GM21576 (cell line): ENCODE measurements at regions not wholly inside any gene's neighbourhood (a gene's known extent, or its start where the extent isn't known, plus 50 kb on each side); places are given as distances from the start of the nearest gene placed in this dataset.
"Not testable (repeated sequence)": the region's sequence is repeated elsewhere in the genome, so short reads cannot be mapped to it uniquely, and the experiment has no call there.

Experiments used
- ATAC-seq: cut with Tn5 transposase; IDR thresholded peaks from one replicate; pipeline ENCODE4 v1.9.1; 2021; ENCODE audit warnings: mild to moderate bottlenecking, moderate library complexity; ENCODE audit not compliant: unreplicated experiment

DNA sequence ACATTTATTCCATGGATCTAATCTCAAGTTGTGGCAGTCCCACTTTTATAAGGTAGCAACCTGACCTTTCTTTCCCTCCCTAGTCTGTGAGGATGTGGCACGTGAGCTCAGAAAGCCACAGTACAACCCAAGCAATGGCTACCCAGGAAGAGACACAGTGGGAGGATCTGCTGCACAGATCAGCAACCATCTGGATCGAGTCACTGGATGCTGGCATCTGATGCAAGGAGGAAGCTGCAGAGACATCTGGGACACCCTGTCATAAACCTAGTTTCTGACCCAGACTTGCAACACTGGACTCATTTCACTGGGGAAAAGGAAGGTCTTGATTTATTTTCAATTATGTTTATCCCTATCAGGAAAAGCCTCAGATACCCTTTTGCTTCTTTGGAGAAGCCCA, 327.1 kb downstream of the PAPSS1 start:
- no peak for ATAC-seq

DNA sequence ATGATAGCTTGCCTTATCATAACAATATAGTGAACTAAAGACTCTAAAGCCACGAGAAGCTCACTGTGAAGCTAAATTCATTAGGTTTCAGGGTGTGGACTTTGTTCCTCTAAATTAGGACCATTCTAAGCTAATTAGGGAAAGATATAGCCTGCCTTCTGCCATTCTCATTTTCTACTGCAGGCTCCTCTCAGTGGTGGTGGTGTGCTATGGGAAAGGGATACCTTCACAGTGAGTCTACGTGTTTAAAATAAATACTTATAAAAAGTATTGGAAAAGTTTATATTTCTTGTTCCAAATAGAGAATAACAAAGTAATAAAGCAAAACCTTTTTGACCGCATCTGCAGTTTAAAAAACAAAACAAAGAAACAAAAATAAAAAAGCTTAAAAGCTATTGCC, 327.7 kb downstream of the PAPSS1 start:
- ATAC-seq = no peak

DNA sequence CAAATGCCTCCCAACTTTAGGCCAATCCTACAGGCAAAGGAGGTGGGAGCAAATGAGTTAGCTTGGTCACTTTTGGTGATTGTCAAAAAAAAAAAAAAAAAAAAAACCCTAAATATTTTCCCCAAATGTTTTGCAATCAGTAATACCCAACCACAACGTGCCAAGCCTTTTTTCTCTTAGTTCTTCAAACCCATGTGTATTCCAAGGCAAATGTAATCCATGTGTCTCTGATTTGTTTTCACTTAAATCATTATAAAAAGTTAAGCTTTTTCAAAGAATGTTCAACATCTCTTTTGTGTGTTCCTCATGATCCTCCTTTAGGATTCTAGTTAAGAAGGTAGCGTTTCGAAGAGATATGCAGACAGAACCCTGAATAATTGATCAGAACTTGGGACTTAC, 328.4 kb downstream of the PAPSS1 start:
- ATAC-seq = no peak

DNA sequence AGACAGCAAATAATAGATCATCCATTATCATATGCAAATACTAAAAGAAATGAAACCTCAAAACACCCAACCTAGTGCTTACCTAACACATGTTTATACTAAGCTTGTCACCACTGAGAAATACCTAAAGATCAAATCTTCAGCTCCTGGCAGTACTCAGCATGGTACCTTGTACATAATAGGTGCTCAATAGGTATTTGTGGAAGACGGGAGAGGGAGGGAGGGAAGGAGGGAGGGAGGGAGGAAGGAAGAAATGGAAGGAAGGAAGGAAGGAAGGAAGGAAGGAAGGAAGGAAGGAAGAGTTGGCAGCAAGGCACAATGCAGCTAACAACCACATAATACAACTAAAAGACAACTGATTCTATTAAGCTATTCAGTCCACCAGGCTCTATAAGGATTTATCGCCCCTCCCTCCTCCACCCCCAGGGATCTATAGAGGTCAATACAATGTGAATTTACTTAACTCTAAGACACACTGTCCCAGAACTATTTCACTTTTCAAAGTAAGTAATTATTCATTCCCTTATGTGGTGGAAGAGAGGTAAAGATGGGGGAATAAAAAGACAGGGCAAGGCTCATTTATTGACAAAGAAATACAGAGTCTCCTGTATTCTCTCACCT, 328.9 kb downstream of the PAPSS1 start:
- ATAC-seq = no peak

DNA sequence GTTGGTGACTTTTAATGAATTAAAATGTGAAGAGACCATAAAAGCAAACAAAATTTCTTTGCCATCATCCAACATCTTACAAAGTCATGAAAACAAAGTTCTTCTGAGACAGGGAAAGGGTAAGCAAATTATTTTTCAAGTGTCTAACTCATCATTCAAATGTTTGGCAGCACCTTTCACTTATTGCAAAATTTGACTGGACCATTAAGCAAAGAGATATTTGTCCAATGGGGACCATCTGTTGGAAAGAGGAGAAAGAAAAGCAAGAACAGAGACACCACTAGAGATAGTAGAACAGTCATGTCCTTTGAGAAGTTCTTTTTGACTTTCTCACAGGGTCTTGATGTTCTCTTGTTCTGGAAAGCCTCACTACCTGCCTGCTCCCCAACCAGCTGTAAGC, 330.1 kb downstream of the PAPSS1 start:
- ATAC-seq = no peak

DNA sequence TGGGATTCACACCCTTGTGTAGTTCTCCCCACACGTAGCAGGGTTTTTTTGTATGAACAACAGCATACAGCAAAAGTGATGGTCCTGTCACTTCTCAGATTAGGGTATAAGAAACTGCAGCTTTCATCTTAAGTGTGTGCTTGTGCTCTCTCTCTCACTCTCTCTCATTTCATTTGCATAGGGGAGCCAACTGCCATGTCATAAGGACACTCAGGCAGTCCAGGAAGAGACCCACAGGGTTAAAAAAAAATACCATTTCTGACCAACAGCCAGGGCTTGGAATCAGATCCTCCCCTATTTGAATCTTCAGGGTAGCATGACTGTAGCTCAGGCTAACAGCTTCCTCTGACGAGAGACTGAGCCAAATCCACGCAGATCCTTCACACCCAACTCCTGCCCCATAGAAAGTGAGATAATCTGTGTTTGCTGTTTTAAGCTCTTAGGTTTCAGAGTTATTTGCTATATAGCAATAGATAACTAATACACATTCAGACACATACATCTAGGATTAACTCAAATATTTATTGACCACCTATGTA, 331.2 kb downstream of the PAPSS1 start:
- peak; percentile 34 for ATAC-seq

DNA sequence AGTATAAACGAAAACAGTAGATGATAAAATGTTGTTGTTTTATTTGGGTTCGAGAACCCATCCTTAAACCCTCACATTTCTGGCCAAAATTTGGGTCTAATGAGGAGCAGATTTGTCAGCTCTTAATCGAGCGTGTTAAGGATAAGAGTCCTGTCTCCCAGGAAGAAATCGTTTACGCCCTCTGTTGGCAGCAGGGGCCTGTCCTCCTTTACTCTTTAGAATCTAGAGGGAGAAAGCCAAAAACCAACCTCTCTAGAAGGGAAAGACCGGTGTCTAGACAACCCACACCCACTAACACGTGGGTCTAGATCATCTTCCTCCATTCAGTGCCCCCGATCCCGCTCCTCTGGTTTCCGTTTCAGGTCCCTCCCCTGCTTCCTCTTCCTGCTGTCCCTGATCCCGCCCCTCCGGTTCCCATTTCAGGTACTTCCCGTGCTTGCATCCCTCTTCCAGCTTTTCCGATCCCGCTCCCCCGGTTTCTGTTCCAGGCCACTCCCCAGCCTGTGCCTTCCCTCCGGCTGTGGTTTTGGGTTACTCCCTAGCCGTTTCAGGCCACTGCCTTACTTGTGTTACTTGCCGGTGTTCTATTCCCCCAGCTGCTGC, 339.1 kb downstream of the PAPSS1 start:
- ATAC-seq = no peak

DNA sequence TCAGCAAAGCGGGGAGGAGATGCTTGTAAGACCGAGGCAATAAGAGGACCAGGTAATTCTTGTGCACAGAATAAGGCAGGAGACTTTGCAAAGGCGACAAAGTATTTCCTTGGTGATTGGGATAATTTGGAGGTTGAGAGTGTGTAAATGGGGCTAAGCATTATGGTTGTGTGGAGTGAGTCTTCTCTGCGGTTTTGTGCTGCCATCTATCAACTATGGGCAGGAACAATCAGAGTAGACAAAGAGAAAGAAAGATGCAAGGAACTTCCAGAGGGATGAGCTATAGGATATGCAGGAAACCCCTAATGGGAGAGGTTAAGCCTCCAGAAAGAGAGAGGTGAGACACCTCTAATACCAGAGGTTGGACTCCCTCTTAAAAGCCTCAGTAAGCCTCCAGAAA, 339.8 kb downstream of the PAPSS1 start:
- no peak for ATAC-seq

DNA sequence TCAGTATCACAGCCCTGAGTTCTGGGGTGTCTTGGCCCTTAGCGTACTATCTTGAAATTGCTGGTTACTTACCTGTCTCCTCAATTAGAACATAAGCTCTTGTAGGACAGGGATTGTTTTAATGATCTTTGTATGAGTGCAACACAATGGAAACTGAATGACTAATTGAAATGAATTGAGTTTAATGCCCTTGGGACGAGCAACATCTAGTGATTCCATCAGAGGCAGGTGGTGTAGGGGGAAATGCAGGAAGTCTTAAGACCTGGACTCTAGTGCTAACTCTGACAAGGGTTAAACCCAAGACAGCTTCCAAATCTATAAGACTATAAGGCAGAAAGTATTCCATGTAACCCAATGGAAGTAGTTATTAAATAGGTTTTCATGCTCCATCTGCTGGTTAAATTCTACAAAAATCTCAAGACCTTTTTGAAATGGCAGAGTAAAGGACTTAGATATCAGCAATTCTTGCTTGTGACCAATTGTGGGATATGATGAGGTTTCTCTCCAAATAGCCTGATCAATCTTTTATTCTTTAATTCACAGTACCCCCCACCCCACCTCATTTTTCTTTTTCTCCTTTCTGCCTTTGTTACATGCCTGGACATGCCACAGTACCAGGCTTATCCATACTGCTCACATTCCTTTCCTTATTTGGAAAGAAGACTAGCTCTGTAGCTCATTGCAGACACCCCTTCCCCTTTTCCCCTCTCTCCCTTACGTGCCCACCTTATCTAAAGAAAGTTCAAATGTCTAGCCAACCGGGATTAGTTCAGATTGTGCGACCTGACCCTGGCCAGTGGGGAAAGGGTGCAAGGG, 340.8 kb downstream of the PAPSS1 start:
- no peak for ATAC-seq

DNA sequence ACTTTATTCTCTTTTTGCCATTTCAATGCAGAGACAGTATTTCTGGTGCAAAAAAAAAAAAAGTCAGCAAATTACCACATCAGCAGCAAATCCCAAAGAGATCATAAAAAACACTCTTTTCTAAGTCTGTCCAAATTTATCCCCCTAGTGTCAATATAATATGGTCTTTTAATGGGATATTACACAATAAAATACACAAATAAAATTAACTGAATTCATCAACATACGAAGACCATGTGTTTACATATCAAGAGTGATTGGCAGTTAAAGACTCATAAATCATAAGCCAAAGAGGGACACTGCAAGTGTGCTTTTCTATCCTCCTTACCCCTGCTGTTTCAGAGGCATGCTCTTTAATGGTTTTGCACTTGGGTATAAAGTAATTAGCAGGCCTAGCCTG, 340.2 kb upstream of the DKK2 start:
- ATAC-seq = no peak

DNA sequence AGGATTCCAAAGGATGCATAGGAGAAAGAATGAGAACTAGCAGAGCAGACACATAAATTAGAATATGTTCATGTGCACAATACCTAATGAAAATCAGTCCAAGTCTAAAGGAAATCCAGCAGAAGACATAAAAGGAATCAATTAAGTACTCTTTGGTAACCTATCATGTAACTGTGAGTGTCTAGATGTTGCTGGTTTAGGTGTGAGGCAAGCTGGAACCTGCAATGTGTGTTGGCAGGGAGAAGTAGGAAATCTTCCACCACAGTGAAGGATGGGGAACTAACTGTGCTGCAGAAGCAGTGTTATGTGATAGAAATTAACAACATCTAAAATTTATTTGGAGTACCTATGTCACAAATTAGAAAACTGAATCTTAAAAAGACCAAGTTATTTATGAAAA, 330.8 kb upstream of the DKK2 start:
- no peak for ATAC-seq

DNA sequence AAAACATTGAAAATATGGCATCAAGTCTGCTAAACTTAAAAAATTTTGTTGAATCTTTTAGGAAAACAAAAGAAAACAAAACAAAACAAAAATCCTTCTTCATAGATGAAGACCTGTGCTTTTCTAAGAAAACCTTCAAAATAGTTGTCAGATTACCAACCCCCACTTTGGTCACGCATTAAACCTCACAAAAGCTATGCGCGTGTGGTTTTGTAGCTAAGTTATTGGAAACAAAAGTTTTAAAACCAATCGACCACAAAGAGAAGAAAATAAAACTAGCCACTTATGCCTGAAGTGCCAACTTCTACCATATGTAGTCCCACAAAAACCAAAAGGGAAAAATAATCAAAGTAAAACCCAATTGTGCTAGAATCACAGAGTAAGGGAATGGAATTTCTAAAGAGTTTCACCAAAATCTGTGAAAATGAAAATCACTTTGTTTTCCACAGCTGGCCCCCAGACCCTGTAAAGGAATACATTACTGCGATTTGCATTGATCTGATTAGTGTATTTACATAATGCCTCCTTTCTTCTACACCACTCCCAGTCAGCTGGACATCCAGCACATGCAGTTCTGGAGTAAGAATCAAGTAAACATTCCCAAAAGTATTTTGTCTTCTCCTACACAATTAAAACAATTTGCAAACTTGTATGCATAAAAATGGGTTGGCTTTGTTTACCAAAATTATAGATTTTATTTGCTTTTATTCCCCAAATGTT, 330.1 kb upstream of the DKK2 start:
- ATAC-seq = no peak

DNA sequence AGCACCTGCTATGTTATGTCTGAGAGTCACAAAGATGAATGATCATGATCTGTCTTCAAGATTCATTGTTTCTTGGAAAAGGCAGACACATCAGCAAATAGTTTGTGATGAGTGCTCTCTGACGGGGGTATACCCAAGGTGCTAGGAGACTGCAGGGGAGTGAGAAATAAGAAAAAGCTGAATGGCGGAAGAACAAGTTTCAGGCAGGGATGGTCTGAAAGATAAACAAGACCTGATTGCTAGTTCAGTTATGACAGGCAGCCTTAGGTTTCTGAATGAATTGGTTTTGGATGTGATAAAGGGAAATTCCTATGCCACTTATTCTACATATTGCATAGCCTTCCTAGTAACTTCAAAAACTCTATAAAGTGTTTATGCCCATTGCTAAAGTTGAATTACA, 327.0 kb upstream of the DKK2 start:
- no peak for ATAC-seq

DNA sequence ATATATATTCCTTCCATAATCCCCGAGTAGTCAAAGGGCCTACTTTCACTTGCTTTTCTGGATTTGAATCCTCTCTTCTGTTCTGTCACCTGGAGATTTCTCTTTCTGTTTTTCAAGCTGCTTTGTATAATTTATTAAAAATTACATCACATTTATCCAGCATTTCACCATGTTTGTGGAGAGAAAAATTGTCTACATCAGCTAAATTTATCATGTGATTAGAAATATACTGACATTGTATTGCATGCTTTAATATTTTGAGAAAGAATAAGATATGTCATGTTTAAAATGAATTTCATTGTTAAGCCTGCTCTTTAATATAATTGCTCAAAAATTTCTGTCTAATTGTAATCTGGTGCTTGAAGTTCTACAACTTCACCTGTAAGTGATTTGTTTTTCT, 323.1 kb upstream of the DKK2 start:
- no peak for ATAC-seq

DNA sequence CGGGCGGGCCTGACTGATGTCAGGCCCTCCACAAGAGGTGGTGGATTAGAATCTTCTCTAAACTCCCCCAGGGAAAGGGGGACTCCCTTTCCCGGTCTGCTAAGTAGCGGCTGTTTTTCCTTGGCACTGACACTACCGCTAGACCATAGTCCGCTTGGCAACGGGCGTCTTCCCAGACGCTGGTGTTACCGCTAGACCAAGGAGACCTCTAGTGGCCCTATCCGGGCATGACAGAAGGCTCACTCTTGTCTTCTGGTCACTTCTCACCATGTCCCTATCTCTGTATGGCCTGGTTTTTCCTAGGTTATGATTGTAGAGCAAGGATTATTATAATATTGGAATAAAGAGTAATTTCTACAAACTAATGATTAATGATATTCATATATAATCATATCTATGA, 318.2 kb upstream of the DKK2 start:
- not testable (repeated sequence) for ATAC-seq

DNA sequence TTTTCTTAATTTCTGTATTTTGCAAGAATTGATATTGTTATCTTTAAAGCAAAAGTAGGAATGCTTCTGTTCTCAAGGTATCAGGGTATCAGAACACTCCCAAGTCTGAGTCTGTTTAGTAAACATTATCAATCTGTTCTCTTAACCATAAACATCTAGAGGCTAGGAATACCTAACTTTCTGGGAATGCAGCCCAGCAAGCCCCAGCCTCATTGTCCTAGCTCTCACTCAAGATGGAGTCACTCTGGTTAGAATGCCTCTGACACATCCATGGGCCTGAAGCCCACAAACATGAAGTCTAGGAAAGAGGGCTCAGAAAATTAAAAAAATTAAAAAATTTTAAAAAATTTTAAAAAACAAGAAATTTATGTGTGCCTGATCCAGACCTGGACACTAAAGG, 315.1 kb upstream of the DKK2 start:
- ATAC-seq = no peak

DNA sequence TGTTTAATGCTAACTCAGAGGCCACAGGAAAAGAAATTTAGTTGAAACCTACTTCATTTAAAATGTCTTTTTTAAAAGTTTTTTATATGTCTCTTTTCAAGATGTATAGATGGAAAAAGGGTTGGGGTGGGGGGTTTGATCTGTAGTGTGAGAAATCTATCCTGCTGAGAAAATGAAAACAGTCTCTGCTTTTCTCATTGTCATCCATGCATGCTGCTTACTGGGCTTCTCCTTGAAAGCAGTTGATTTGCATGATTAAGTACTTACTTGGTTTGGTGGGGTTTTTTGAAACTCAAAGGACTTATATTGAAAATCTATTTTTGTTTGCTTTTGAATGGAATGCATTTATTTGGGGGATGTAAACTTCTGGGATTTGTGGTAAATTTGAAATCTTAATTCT, 313.6 kb upstream of the DKK2 start:
- no peak for ATAC-seq

DNA sequence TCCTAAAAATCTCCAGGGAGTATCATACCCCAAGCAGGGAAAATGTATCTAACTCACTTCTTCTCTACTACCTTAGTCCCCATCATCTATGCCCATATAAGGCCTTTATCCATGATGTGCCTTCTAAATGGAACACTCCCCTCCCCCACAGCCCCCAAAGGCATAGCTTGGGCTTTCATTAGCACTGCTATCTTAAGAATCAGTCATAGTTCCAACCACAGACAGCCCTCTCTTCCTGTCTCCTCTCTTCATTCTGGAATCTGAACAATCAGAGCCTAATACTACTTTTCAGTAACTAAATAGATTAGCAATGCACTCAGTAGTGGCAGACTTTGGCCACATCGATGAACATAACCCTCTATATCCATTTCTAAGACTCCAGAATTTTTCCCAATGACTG, 313.2 kb upstream of the DKK2 start:
- no peak for ATAC-seq

DNA sequence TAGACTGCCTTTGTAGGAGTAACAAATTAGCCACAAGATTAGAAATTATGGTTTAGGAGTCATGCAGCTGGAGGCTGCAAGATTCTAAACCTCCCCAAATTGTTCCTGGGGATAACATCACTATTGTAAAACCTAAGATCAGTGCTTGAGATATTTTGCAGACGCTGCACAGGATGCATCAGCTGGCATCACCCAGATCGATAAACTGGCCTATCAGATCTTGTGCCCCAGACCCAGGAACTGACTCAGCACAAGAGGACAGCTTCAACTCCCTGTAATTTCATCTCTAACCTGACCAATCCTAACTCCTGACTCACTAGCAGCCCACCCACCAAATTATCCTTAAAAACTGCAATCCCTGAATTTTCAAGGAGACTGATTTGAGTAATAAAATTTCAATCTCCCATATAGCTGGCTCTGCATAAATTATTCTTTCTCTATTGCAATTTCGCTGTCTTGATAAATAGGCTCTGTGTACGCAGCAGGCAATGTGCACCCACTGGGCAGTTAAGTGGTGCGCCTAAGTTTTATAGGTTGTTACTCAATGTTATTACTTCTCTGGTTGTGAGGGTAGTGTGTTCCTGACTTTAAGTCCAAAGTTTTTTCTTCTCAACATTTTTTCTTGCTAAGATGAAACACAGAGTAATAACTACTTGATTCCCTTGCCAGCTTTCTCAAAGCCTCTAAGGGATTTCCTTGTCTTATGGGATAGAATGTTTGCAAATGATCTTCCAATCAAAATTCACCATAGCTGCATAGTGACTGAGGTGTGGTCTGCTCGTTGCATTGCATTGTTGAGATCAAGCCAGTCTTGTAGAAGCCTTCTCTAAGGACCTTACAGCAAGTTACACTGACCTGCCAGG, 312.3 kb upstream of the DKK2 start:
- no peak for ATAC-seq

DNA sequence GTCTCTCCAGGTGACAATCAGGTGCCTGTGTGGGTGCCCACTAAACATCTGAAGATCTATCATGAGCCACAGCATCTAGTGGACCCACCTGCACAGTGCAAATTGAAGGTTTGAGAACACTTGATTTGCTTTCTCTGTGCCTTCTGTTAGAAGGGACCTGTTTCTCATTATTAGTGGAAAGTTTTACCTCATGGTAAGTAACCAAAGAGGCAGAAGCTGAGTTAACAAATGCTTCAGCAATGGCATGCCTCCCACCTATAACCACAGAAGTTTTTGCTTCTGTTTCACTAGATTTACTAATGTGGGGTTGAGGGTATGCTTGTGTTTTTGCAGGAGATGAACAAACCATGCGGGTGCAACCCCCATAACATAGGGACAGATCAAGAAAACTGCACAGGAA, 297.4 kb upstream of the DKK2 start:
- ATAC-seq = no peak

DNA sequence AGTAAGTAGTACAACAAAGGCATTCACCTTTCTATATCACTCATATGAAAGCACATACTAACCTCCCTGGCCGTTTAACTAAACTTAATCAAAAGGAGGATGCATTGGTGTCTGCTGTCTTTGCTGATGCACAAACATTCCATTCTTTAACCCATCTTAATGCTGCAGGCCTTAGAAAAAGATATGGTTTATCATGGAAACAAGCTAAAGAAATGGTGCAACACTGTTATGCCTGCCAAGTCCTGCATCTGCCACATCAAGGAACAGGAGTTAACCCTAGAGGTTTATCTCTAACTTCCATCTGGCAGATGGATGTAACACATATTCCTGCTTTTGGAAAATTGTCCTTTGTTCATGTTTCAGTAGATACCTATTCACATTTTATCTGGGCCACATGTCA, 296.5 kb upstream of the DKK2 start:
- not testable (repeated sequence) for ATAC-seq
